ENCODE measurements at regions not wholly inside any gene's neighbourhood (a gene's known extent, or its start where the extent isn't known, plus 50 kb on each side); places are given as distances from the start of the nearest gene placed in this dataset.
A peak's percentile ranks its signal among the peaks of the same experiment; 100 is the strongest.

DNA sequence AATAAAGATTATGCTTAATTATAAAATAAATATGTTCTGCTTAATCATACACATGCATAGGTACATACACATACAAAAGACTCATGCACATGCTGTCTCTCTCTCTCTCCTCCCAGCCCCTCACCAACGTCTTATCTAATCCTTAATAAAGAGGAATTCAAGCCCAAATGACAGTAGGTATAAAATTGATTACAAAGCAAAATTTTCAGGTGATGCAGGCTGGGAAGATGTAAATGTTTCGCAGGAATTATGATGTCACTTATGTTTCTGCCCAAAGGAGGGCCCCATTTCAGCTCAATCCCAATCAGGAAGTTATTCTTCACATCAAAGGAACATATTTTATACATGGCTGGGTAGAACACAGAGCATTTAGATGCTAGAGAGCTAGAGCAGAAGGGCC, 284.6 kb upstream of the ID4 start:
- Histone ChIP-seq H3K27me3 (no peaks in the 10 kb centered on the region), H3K9me3 (no peaks in the 10 kb centered on the region), H3K4me3 (no peak overlapping the region), H3K36me3 (no peaks in the 10 kb centered on the region), H3K4me1 (no peaks in the 10 kb centered on the region), H3K27ac (no peak overlapping the region)
- no peak for ATAC-seq
- no peak for FAIRE-seq
- DNase-seq: no peak
- WGBS, 2 donors: 59 to 69% methylated on average over 2 of the region's 2 CpGs
- TF ChIP-seq, protein P1, sequence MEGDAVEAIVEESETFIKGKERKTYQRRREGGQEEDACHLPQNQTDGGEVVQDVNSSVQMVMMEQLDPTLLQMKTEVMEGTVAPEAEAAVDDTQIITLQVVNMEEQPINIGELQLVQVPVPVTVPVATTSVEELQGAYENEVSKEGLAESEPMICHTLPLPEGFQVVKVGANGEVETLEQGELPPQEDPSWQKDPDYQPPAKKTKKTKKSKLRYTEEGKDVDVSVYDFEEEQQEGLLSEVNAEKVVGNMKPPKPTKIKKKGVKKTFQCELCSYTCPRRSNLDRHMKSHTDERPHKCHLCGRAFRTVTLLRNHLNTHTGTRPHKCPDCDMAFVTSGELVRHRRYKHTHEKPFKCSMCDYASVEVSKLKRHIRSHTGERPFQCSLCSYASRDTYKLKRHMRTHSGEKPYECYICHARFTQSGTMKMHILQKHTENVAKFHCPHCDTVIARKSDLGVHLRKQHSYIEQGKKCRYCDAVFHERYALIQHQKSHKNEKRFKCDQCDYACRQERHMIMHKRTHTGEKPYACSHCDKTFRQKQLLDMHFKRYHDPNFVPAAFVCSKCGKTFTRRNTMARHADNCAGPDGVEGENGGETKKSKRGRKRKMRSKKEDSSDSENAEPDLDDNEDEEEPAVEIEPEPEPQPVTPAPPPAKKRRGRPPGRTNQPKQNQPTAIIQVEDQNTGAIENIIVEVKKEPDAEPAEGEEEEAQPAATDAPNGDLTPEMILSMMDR (IDR thresholded peaks at IDR 0.05): no peak
- intact Hi-C loops (cut with DNase I): no loop called here

DNA sequence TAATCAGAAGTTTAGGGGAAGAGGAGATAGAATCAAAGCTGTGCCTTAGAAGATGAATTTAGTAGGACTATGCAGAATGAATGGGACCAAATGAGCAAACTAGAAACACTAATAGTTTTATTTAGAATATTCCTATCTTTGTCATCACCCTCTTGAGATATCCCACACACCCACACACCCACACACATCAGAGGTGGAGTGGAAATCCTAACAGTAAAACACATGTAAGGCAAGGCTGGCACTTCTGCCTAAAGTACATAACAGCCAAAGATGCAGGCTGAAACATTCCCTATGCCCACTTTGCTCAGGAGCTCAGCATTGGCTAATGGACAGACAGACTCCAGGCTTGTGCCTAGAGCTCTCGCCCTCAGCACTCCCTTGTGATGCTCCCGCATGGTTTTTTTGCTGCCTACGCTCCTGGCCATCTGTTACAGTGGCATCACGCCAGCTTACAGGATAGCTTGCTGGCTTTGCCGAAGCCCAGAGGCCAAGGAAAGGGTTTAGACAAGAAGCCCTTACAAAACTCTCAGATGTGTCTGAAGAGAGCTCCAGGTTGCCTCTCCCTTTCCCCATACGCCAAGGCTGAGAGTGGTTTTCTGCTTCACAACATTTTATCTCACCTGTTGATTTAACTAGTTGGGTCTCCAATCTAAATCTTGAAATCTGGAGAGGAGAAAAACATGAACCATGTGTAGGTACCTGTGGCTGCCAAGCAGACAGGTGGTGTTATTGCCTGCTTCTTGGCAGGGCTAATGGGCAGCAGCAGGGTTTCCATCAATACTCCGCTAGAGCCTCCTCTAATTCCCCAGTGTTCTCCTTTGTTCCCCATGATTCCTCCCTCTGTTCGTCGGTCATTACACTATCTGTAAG, 282.6 kb upstream of the ID4 start:
- intact Hi-C loops (cut with DNase I): no loop called here
- no peak overlapping the region for H3K27ac ChIP-seq
- no peaks in the 10 kb centered on the region for H3K27me3 ChIP-seq
- TF ChIP-seq, protein P1 (IDR thresholded peaks at IDR 0.05): no peak
- no peaks in the 10 kb centered on the region for H3K36me3 ChIP-seq
- DNase-seq (peak in 5 of 6 donors; percentile 21 to 58 (median 36)), FAIRE-seq (no peak), ATAC-seq (peak; percentile 14 to 89 (median 62))
- no peaks in the 10 kb centered on the region for H3K9me3 ChIP-seq
- WGBS, 2 donors: 46 to 56% methylated on average over 9 of the region's 9 CpGs
- H3K4me3 ChIP-seq: no peak overlapping the region
- H3K4me1 ChIP-seq: no peaks in the 10 kb centered on the region

GRCh38 chr6:19557191-19557590, 280.0 kb upstream of the ID4 start:
- H3K36me3 ChIP-seq: no peaks in the 10 kb centered on the region
- DNase-seq (no peak), ATAC-seq (no peak), FAIRE-seq (no peak)
- 80 to 88% methylated on average over 3 of the region's 3 CpGs for WGBS, 2 donors
- no peaks in the 10 kb centered on the region for H3K4me1 ChIP-seq
- no peaks in the 10 kb centered on the region for H3K9me3 ChIP-seq
- H3K27ac ChIP-seq: no peak overlapping the region
- TF ChIP-seq, protein P1 (IDR thresholded peaks at IDR 0.05): no peak
- no peaks in the 10 kb centered on the region for H3K27me3 ChIP-seq
- H3K4me3 ChIP-seq: no peak overlapping the region
- intact Hi-C loops (cut with DNase I): no loop called here

GRCh38 chr6:19558201-19558600, 279.0 kb upstream of the ID4 start:
- 71 to 85% methylated on average over 2 of the region's 2 CpGs for WGBS, 2 donors

More at GRCh38 chr6:19558201-19558600, 279.0 kb upstream of the ID4 start:
- TF ChIP-seq, protein P1 (IDR thresholded peaks at IDR 0.05): no peak
- Histone ChIP-seq H3K9me3 (no peaks in the 10 kb centered on the region), H3K36me3 (no peaks in the 10 kb centered on the region), H3K27me3 (no peaks in the 10 kb centered on the region), H3K27ac (no peak overlapping the region), H3K4me3 (no peak overlapping the region), H3K4me1 (no peaks in the 10 kb centered on the region)
- FAIRE-seq (no peak), DNase-seq (no peak), ATAC-seq (no peak)
- intact Hi-C loops (cut with DNase I): no loop called here
